NCI-H526 treated with DMSO at 0.1 percent for 48 hours (cell line): ENCODE measurements at regions not wholly inside any gene's neighbourhood (a gene's known extent, or its start where the extent isn't known, plus 50 kb on each side); places are given as distances from the start of the nearest gene placed in this dataset.
A peak's percentile ranks its signal among the peaks of the same experiment; 100 is the strongest.

Source experiments
- DNase-seq: peaks from one replicate; lab custom pipeline; 2025; lab: John Stamatoyannopoulos, UW

- no peak for DNase-seq
These were observed 523.4 kb downstream of the CCDC85A start for GRCh38 chr2:56707218-56707617.

- no peak for DNase-seq
These were observed 523.9 kb downstream of the CCDC85A start for GRCh38 chr2:56707650-56708049.

DNA sequence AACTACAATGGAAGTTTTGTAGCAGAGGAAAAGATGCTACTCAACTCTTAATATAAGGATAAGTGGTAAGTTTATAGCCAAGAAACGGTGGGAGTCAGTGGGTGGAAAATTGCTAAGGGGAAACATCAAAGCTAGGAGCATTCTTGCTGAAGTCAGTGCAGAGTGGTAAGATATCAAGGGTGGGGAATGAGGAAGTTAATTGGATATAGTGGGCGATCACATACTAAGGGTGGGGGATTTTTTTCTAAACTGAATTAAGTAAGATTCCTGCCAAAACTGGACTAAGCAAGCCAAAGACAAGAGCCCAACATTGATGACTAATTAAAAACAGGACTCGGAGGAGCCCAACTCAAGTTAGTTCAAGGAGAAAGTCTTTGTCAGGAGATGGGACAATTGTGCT, 525.4 kb downstream of the CCDC85A start:
- no peak for DNase-seq

GRCh38 chr2:56713161-56713676, 529.4 kb downstream of the CCDC85A start:
- no peak for DNase-seq

DNA sequence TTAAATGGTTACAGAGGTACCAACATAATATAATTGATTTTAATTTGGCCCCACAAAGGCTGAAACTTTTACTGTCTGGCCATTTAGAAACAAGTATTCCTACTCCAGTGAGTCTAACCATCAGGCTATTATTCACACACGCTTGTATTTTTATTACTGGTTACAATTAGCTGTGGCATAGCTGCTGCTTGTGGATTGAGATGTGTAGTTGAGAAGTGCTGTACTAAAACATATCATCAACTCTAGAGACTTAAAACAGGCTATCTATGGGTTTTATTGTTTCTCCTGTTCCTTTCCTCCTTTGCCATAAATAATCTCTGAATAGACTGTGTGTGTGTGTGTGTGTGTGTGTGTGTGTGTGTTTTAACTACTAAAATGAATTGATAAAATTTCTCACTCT, 530.2 kb downstream of the CCDC85A start:
- no peak for DNase-seq

- no peak for DNase-seq
These were observed 530.6 kb downstream of the CCDC85A start for GRCh38 chr2:56714400-56714799.

DNA sequence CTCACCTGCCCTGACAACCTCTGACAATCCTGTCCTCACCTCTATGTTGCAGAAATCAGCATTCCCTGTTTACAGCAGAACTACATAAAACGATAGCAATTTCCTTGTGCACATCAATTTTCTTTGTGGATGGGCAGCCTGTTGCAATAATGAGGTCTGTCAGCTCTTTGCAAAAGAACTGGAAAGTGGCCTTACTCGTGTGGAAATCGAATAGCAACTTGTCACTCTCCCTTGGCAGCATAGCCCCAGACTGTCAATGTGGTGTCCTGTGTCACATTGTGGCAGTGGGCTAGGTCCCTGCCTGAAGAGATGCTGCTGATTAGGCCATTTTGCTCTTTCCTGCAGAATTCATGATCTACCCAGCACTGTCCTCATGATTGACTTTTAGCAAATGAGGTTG, 531.9 kb downstream of the CCDC85A start:
- no peak for DNase-seq

DNA sequence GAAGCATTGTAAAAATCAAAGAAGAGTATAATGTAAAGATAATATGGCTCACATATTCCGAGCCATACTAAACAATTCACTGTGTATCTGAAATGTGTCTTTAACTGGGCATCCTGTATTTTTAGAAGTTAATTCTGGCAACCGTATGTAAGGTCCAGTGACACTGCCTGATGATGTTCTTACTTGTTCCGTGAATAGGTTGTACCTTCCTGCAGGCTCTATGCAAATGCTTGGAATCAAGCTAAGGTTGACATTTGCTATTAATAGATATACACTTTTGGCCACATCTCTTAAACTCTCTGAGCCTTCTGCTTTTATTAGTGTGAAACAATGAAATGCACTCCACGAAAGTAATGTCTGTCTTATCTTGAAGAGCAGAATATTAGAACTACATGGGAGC, 534.6 kb downstream of the CCDC85A start:
- no peak for DNase-seq

DNA sequence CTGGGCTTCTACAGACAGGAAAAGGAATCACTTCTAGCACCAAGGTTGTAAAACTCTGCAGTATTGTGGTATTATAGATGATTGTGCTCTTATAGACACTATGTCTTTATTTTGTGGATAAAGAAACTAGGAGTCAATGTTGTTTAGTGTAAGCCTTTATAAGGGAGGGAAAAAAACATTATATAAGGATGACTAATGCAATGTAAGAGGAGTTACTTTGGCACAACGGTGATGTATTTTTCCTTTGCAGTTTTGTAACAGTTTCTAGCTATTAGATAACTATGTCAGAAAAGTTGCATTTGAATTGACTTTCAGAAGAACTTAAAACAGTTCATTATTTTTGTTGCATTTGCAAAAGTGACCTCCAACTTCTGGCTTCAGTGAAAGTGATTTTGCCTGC, 545.4 kb downstream of the CCDC85A start:
- DNase-seq = no peak

GRCh38 chr2:56732946-56733345, 549.2 kb downstream of the CCDC85A start:
- DNase-seq = no peak

GRCh38 chr2:56739413-56739812, 555.6 kb downstream of the CCDC85A start:
- DNase-seq = peak; percentile 49

- DNase-seq = no peak
These were observed 557.9 kb downstream of the CCDC85A start for GRCh38 chr2:56741601-56742102.

- no peak for DNase-seq
These were observed 560.0 kb downstream of the CCDC85A start for GRCh38 chr2:56743807-56744206.

DNA sequence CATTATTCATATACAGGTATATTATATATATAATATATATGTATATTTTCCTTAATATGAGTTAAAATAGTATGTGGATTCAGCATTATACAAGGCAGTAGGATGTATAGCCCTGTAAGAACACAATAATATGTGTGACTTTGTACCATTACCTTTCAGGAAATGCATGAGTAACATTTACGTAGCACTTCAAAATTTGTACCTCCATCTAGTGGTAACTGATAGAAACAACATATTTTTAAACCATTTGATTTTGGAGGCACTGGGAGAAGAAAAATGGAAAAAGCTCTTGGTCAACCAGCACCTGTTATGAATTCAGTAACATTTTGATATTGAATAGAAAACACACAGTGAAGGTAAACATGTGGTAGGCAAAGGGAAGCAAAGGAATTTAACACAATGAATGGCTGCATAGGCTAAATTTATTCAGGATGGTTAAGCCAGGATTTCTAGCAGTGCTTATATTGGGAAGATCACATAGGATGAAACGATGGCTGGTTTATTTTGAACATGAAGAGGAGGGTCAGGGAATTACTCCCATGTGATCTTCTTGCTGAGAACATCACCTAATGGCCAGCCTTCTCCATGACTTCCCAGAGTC, 565.5 kb downstream of the CCDC85A start:
- peak; percentile 30 for DNase-seq

DNA sequence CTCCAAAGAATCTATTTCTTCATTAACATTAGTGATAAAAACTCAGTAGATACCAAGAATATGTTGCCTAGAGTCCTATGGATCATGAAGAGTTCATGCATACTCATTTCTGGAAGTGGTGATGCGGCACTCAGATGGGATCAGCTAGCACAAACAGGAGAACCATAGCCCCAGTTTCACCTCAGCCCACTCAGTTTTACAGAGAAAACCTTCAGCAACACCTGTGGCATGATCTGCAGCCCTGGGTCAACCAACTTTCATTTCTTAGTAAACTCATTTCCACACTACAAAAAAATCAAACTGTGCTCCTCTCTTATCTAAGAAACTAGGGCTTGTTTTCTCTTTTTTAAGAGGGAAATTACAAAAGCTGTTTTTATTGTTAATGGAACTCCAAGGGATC, 569.4 kb downstream of the CCDC85A start:
- DNase-seq = no peak

DNA sequence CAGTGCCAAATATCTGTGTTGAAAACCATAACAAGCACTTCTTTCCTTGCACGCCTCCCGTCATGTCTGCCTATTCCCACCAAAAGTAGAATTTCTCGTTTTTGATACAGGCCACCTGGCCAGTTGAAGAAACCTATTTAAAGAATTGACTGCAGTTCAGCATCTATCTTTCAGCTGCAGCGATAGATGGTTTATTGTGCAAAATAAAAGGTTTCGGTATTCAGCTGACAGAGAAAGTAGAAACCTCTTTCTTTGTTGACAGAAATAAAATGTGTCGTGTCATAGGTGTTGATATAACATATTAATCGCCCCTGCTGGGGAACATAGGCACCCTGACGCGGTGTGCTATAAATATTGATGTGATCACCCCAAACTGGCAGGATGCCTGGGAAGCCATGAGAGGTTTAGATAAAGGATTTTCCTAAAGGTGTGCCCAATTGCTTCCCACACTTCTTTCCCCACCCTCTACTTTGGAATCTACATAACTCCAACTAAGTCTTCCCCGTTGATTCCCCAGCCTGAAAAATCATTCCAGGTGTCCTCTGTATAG, 570.4 kb downstream of the CCDC85A start:
- no peak for DNase-seq

DNA sequence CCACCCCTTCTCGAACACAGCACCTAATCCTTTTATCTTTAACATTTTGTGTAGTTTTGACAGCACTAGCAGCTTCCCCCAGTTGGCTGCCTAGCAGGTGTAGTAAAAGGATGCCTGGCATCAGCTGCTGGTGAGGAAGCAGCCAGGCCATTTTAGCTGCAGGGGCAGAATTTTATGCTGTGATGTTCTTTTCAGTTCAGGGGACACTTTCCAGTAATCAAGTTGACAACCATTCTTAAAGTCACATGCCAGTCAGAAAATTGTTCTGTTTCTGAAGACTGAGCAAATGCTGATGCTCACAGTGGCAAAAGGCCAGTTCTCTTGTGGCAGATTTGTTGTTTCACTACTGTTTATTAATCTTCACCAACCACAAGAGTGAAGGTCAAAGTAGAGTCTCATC, 570.8 kb downstream of the CCDC85A start:
- no peak for DNase-seq

GRCh38 chr2:56757884-56758545, 574.2 kb downstream of the CCDC85A start:
- no peak for DNase-seq

GRCh38 chr2:56763683-56764082, 579.9 kb downstream of the CCDC85A start:
- no peak for DNase-seq

DNA sequence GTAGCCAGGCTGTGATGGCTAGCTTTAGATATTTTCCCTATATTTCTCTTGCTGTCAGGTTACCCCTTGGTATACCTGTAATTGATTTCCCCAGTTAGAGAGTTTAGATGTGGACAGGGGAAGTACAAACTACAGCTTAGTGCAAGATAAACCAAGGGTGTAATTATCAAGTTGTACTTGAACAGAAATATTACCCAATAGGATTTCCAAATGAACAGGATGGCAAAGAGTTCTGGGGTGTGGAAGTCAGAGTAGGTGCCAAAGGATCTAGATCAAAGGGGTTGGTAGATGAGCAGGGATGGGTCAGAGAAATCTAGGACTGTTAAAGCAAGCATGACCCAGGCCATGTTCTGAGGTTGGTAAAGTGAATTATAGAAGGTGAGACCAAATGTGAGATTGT, 585.2 kb downstream of the CCDC85A start:
- no peak for DNase-seq

DNA sequence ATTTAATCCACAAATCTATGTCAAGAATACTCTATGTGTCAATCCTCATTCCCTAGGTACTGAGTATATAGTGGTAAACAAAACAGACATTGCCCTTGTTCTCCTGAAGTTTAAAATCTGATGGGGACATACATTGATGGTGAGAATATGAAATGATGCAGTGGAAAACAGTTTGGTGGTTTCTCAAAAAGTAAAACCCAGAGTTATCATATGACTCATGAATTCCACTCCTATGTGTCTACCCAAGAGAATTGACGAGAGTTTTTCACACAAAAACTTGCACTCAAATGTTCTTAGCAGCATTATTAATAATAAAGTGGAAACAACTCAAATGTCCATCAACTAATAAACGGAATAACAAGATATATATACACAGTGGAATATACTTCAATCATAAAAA, 586.7 kb downstream of the CCDC85A start:
- DNase-seq = no peak

GRCh38 chr2:56784046-56784445, 600.3 kb downstream of the CCDC85A start:
- no peak for DNase-seq

- no peak for DNase-seq
These were observed 617.4 kb downstream of the CCDC85A start for GRCh38 chr2:56801214-56801613.
